GM12865 (cell line): ENCODE measurements at regions not wholly inside any gene's neighbourhood (a gene's known extent, or its start where the extent isn't known, plus 50 kb on each side); places are given as distances from the start of the nearest gene placed in this dataset.

Experiments used
- DNase-seq: peaks from one replicate; pipeline ENCODE4 v3.0.0; 2010; ENCODE audit warnings: low read depth
- H3K4me3 ChIP-seq: 2 replicates; pipeline ENCODE4 v1.5.1; 2011; ENCODE audit warnings: mild to moderate bottlenecking, low read depth, low read length, control low read depth
- TF ChIP-seq, protein P1 (sequence below): IDR thresholded peaks from 2 replicates; pipeline ENCODE4 v1.5.1; 2011; ENCODE audit warnings: low read length, control low read depth, low read depth, inconsistent platforms; ENCODE audit not compliant: insufficient read depth; ENCODE audit errors: missing control alignments

DNA sequence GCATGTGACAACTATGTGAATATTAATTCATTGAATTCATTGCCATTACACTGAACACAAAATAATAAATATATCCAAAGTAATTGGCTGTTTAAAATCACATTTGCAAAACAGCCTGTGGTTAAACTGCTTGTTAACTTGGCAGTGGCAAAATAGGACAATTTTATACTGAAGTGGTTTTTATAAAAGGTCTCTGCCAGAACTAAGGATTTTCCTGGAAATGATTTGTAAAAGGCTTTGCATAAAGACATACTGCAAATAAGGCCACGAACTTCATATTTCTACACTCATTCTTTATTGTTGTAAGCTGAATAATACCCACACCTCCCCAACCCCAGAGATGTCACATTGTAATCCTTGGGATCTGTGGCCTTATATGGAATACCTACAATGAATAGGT lies 370.3 kb upstream of the RGMB start:
- no peak for DNase-seq
- TF ChIP-seq, protein P1, sequence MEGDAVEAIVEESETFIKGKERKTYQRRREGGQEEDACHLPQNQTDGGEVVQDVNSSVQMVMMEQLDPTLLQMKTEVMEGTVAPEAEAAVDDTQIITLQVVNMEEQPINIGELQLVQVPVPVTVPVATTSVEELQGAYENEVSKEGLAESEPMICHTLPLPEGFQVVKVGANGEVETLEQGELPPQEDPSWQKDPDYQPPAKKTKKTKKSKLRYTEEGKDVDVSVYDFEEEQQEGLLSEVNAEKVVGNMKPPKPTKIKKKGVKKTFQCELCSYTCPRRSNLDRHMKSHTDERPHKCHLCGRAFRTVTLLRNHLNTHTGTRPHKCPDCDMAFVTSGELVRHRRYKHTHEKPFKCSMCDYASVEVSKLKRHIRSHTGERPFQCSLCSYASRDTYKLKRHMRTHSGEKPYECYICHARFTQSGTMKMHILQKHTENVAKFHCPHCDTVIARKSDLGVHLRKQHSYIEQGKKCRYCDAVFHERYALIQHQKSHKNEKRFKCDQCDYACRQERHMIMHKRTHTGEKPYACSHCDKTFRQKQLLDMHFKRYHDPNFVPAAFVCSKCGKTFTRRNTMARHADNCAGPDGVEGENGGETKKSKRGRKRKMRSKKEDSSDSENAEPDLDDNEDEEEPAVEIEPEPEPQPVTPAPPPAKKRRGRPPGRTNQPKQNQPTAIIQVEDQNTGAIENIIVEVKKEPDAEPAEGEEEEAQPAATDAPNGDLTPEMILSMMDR = no peak
- no peak overlapping the region for H3K4me3 ChIP-seq

DNA sequence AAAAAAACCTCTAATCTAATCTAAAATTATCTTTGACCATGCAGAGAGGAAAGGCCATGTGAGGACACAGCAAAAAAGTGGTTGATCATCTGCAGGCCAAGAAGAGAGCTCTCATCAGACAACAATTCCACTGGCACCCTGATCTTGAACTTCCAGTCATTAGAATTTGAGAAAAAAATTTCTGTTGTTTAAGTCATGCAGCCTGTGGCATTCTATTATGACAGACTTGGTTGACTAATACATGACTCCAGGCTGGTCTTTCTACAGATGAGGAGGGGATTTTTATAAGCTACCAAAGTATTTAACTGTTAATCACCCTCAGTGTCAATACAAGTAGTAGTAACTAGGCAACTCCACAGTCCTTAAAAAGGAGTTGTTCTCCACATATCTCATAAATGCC lies 358.5 kb upstream of the RGMB start:
- no peak overlapping the region for H3K4me3 ChIP-seq
- TF ChIP-seq, protein P1 = no peak
- DNase-seq = no peak

DNA sequence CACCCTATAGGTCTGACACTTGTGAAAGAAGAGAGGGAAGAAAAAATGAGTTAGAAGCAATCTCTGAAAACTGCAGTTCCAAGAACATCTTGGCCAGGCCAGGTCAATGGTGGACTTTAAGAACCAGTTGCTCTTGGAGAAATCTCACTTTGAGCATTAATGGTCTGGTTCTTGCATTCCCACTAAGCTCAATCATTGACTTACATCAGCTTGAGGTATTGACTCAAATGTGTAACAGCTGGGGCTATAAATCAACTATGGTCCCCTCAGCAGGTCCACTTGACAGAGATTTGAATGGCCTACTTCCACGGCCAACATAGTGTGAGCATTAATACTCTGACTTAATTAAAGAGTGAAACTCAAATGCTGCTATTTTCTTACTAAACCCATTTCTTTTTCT lies 357.8 kb upstream of the RGMB start:
- TF ChIP-seq, protein P1 = no peak
- no peak overlapping the region for H3K4me3 ChIP-seq
- DNase-seq = no peak

DNA sequence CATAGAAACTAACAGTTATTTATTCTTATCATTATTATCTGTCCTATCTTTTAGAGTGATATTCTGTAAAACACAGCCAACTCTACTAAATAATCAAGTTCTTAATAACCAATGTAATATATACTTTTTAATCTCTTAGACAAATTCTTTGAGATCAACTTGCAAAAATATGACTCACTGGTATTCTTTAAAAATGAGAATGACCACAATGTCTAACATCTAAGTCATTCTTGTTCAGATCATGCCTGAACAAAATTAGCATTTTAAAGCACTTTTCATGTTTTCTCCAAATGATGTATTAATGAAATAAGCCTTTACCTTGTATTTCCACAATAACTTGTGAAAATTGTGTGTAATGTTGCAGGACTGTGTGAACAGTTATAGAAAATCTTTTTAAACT lies 356.9 kb upstream of the RGMB start:
- TF ChIP-seq, protein P1 = no peak

DNA sequence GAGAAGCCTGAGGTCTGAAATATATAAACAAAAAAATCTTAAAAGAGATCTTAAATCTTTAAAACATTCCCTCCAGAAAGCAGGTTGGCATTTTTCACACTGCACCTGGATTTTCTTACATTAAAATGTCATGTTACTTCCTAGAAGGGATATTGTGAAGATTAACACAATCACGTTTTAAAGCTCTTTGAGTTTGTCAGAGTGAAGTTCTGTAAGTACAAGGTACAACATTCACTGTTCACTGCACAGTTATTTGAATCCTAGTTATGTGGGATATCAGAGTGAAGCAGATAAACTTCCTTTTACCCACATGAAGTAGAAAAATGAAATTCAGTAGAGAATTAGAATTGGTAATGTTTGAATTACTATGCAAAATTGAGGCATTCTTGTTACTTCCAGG lies 353.6 kb upstream of the RGMB start:
- TF ChIP-seq, protein P1 = no peak
- DNase-seq = no peak
- H3K4me3 ChIP-seq = no peak overlapping the region

More for the DNA sequence above, 356.9 kb upstream of the RGMB start:
- DNase-seq = no peak
- no peak overlapping the region for H3K4me3 ChIP-seq

DNA sequence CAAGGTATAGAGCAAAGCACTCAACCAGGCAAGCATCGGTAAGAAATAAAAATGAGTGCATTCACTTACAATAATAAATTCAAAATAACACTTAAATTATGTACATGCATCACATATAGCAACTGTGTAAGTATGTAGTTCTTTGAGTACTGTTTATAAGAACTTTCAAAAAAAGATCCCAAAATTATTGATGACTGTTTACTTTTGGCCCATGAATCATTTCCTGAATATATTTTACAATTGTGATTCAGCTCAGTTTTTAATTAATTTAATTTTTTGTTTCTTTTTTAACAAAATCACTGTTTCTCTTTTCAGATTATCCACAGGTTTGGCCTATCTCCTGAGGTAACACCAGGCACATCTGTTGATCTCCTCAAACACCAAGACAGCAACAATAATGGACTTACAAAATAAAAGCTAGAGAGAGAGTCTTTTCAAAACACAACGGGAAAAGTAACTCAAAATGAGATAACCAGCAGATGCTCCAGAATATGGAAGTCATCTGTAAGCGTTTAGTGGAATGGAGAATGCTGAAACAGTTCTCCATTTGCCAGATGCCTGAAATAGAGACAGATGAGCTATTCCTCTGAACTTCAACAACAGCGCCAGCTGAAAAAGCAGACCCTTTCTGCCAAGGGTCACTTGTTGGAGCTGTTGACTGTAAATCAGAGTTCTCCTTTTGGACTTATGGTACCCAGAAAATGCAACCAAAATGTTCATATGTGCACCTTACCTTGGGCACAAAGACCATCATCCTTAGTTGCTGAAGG lies 348.6 kb upstream of the RGMB start:
- DNase-seq = no peak
- TF ChIP-seq, protein P1 = no peak
- H3K4me3 ChIP-seq = no peak overlapping the region

DNA sequence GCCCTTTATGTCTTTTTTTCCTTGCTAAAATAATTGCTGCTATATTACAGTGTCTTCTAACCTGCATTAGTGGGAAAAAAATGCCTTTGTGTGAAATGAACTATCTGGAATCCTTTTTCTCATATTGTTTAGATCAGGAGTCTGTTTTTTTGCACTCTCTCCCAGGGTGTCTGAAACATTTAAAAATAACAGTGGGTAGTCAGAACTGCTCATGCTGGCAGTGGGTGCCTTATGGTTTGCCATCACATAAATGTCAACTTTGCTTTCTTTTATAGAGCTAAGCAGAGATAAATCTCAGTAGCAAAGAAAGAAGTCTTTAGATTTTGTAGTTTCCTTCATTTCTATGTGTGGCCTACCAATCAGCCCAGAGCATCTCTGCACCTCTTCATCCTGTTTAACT lies 347.8 kb upstream of the RGMB start:
- DNase-seq = no peak
- TF ChIP-seq, protein P1 = no peak
- H3K4me3 ChIP-seq = no peak overlapping the region
